ENCODE measurements at regions not wholly inside any gene's neighbourhood (a gene's known extent, or its start where the extent isn't known, plus 50 kb on each side); places are given as distances from the start of the nearest gene placed in this dataset.

DNA sequence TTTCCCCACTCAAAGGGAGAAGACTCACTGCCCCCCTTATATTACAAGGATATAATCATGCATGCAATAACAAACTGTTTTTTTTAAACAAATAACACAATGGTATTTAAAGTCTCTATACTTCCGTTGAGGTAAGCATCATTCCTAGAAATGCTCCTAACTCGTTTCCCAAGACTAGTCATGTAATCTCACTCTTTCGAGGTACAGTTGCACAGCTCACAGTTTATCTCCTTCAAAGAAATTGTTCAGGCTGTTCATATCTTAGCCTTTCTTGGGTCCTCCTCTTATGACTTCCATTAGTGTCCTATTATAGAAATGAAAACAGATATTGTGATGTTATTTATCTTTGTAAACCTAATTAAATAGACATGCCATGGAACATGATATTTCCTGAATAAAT lies 705.0 kb downstream of the KCNT2 start:
- TF ChIP-seq, protein P1, sequence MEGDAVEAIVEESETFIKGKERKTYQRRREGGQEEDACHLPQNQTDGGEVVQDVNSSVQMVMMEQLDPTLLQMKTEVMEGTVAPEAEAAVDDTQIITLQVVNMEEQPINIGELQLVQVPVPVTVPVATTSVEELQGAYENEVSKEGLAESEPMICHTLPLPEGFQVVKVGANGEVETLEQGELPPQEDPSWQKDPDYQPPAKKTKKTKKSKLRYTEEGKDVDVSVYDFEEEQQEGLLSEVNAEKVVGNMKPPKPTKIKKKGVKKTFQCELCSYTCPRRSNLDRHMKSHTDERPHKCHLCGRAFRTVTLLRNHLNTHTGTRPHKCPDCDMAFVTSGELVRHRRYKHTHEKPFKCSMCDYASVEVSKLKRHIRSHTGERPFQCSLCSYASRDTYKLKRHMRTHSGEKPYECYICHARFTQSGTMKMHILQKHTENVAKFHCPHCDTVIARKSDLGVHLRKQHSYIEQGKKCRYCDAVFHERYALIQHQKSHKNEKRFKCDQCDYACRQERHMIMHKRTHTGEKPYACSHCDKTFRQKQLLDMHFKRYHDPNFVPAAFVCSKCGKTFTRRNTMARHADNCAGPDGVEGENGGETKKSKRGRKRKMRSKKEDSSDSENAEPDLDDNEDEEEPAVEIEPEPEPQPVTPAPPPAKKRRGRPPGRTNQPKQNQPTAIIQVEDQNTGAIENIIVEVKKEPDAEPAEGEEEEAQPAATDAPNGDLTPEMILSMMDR (IDR thresholded peaks at IDR 0.05; ENCODE audit: insufficient read depth, low read length): no peak
- TF ChIP-seq GABPA (IDR thresholded peaks at IDR 0.05; ENCODE audit: low read depth): no peak
- no peak for TF ChIP-seq SPI1 (IDR thresholded peaks at IDR 0.05; ENCODE audit: borderline replicate concordance, low read depth)
- no peak for TF ChIP-seq POLR2AphosphoS5 (IDR thresholded peaks at IDR 0.05; ENCODE audit: low read depth)

Data from HL-60 (cell line).